ENCODE measurements at regions not wholly inside any gene's neighbourhood (a gene's known extent, or its start where the extent isn't known, plus 50 kb on each side); places are given as distances from the start of the nearest gene placed in this dataset.

DNA sequence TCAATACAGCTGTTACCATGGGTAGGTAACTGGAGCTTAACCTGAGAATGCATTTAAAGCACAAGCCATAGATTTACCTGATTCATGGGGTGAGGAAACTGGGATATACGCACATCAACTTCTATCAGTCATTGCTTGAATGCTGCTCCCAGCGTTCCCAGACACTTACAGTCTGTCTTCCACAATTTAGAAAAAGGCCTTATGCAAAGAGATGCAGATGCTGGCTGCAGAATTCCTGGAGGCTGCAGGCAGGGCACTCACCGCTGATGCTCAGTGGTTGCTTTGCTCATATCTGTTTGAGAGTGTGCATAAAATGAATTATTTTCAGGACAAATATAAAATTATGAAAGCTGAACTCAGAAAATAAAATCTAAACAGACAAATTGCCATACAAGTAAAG lies 950.7 kb upstream of the PIK3C3 start:
- no peak overlapping the region for H3K27ac Mint-ChIP-seq (ENCODE audit: unreplicated experiment)
- H3K4me1 Mint-ChIP-seq (ENCODE audit: low read depth, unreplicated experiment) = no peaks in the 10 kb centered on the region
- TF ChIP-seq, protein P1, sequence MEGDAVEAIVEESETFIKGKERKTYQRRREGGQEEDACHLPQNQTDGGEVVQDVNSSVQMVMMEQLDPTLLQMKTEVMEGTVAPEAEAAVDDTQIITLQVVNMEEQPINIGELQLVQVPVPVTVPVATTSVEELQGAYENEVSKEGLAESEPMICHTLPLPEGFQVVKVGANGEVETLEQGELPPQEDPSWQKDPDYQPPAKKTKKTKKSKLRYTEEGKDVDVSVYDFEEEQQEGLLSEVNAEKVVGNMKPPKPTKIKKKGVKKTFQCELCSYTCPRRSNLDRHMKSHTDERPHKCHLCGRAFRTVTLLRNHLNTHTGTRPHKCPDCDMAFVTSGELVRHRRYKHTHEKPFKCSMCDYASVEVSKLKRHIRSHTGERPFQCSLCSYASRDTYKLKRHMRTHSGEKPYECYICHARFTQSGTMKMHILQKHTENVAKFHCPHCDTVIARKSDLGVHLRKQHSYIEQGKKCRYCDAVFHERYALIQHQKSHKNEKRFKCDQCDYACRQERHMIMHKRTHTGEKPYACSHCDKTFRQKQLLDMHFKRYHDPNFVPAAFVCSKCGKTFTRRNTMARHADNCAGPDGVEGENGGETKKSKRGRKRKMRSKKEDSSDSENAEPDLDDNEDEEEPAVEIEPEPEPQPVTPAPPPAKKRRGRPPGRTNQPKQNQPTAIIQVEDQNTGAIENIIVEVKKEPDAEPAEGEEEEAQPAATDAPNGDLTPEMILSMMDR (IDR thresholded peaks at IDR 0.05; ENCODE audit: insufficient read depth in 1 of 2, low read depth in 1 of 2, low read length in 1 of 2, severe bottlenecking in 1 of 2, unreplicated experiment in 1 of 2) = no peak
- intact Hi-C loops (cut with micrococcal nuclease; ENCODE audit: unreplicated experiment) = no loop called here
- Histone ChIP-seq H3K27me3 (replicated peaks; ENCODE audit: control insufficient read depth, insufficient read depth, low read length) (no peaks in the 10 kb centered on the region), H3K4me1 (no peaks in the 10 kb centered on the region), H3K36me3 (ENCODE audit: control insufficient read depth, insufficient read depth, low read length) (no peaks in the 10 kb centered on the region), H3K4me3 (ENCODE audit: low read depth, low read length) (no peak overlapping the region), H3K9me3 (no peaks in the 10 kb centered on the region)
- POLR2A ChIA-PET = no interaction called here
- CTCF ChIA-PET = no interaction called here
- no peak overlapping the region for H3K4me3 Mint-ChIP-seq (ENCODE audit: unreplicated experiment)
- no TSS peak for BruUV-seq (replicated peaks)
- H3K36me3 Mint-ChIP-seq (ENCODE audit: insufficient read depth, unreplicated experiment) = no peaks in the 10 kb centered on the region
- no peak for DNase-seq
- no peaks in the 10 kb centered on the region for H3K27me3 Mint-ChIP-seq (ENCODE audit: insufficient read depth, unreplicated experiment)
- no peaks in the 10 kb centered on the region for H3K9me3 Mint-ChIP-seq (ENCODE audit: unreplicated experiment)

DNA sequence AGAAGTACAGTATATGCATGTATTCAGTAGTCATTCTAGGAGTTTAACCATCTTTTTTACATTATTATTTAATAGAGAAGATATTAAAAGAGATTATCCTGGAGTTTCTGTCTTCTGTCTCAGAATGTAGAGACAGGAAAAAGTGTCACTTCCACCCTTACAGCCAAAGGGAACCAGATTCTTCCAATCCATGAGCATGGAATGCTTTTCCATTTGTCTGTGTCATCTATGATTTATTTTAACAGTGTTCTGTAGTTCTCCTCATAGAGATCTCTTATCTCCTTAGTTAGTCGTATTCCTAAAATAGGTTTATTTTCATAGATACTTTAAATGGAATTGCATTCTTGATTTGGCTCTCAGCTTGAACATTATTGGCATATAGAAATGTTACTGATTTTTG lies 959.5 kb upstream of the PIK3C3 start:
- TF ChIP-seq, protein P1 (IDR thresholded peaks at IDR 0.05; ENCODE audit: insufficient read depth in 1 of 2, low read depth in 1 of 2, low read length in 1 of 2, severe bottlenecking in 1 of 2, unreplicated experiment in 1 of 2) = no peak
- Mint-ChIP-seq H3K4me3 (ENCODE audit: unreplicated experiment) (no peak overlapping the region), H3K36me3 (ENCODE audit: insufficient read depth, unreplicated experiment) (no peaks in the 10 kb centered on the region), H3K27ac (ENCODE audit: unreplicated experiment) (no peak overlapping the region), H3K4me1 (ENCODE audit: low read depth, unreplicated experiment) (no peaks in the 10 kb centered on the region), H3K9me3 (ENCODE audit: unreplicated experiment) (no peaks in the 10 kb centered on the region), H3K27me3 (ENCODE audit: insufficient read depth, unreplicated experiment) (no peaks in the 10 kb centered on the region)
- no peaks in the 10 kb centered on the region for H3K27me3 ChIP-seq (replicated peaks; ENCODE audit: control insufficient read depth, insufficient read depth, low read length)
- no TSS peak for BruUV-seq (replicated peaks)
- POLR2A ChIA-PET = no interaction called here
- H3K4me1 ChIP-seq = no peaks in the 10 kb centered on the region
- intact Hi-C loops (cut with micrococcal nuclease; ENCODE audit: unreplicated experiment) = no loop called here
- H3K4me3 ChIP-seq (ENCODE audit: low read depth, low read length) = no peak overlapping the region
- DNase-seq = no peak
- no peaks in the 10 kb centered on the region for H3K36me3 ChIP-seq (ENCODE audit: control insufficient read depth, insufficient read depth, low read length)
- H3K9me3 ChIP-seq = no peaks in the 10 kb centered on the region
- CTCF ChIA-PET = no interaction called here

DNA sequence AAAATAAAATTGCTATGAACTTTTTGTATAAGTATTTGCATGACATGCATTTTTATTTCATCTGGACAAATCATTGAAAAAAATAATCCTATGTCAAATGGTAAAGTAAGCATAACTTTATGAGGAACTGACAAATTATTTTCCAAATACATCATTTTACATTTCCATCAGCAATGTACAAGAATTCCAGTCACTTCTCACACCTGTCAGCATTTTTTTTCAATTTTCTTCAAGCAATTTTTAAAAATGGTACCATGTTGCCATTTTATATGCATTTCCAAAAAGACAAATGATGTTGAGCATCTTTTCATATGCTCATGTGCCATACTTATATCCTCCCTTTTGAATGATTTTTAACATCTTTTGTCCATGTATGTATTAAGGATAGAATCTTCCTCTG lies 961.7 kb upstream of the PIK3C3 start:
- TF ChIP-seq, protein P1 (IDR thresholded peaks at IDR 0.05; ENCODE audit: insufficient read depth in 1 of 2, low read depth in 1 of 2, low read length in 1 of 2, severe bottlenecking in 1 of 2, unreplicated experiment in 1 of 2) = no peak
- Mint-ChIP-seq H3K36me3 (ENCODE audit: insufficient read depth, unreplicated experiment) (no peaks in the 10 kb centered on the region), H3K4me1 (ENCODE audit: low read depth, unreplicated experiment) (no peaks in the 10 kb centered on the region), H3K27ac (ENCODE audit: unreplicated experiment) (no peak overlapping the region), H3K27me3 (ENCODE audit: insufficient read depth, unreplicated experiment) (no peaks in the 10 kb centered on the region), H3K4me3 (ENCODE audit: unreplicated experiment) (no peak overlapping the region), H3K9me3 (ENCODE audit: unreplicated experiment) (no peaks in the 10 kb centered on the region)
- H3K4me1 ChIP-seq = no peaks in the 10 kb centered on the region
- intact Hi-C loops (cut with micrococcal nuclease; ENCODE audit: unreplicated experiment) = no loop called here
- H3K27me3 ChIP-seq (replicated peaks; ENCODE audit: control insufficient read depth, insufficient read depth, low read length) = no peaks in the 10 kb centered on the region
- no peak for DNase-seq
- H3K9me3 ChIP-seq = no peaks in the 10 kb centered on the region
- H3K4me3 ChIP-seq (ENCODE audit: low read depth, low read length) = no peak overlapping the region
- CTCF ChIA-PET = no interaction called here
- BruUV-seq (replicated peaks) = no TSS peak
- POLR2A ChIA-PET = no interaction called here
- no peaks in the 10 kb centered on the region for H3K36me3 ChIP-seq (ENCODE audit: control insufficient read depth, insufficient read depth, low read length)

Data from Caco-2 (cell line).